GM23338 (cell line): ENCODE measurements at regions not wholly inside any gene's neighbourhood (a gene's known extent, or its start where the extent isn't known, plus 50 kb on each side); places are given as distances from the start of the nearest gene placed in this dataset.

Source experiments
- ATAC-seq: fragments of 200-7000 bp; cut with Tn5 transposase; 3 replicates; pipeline ENCODE4 v1.9.1; 2020
- DNase-seq: peaks from one replicate; pipeline ENCODE4 v3.0.0-alpha.2; 2015; ENCODE audit warnings: low spot score
- H2AFZ ChIP-seq: fragments of 200-600 bp; sonication (generic); 2 replicates; pipeline ENCODE4 v1.8.0; 2016; ENCODE audit warnings: antibody characterized with exemption, mild to moderate bottlenecking, moderate library complexity
- H3F3A ChIP-seq: fragments of 200-600 bp; sonication (generic); replicated peaks from 2 replicates; pipeline ENCODE4 v1.8.0; 2017; ENCODE audit warnings: antibody characterized with exemption, mixed run types, low read depth
- H3K27ac ChIP-seq: fragments of 200-600 bp; sonication (generic); 2 replicates; pipeline ENCODE4 v1.6.1; 2016; ENCODE audit warnings: low read depth
- H3K27me3 ChIP-seq: fragments of 200-600 bp; sonication (generic); 2 replicates; pipeline ENCODE4 v1.8.0; 2016; ENCODE audit warnings: mild to moderate bottlenecking, mixed run types, moderate library complexity; ENCODE audit not compliant: insufficient read depth
- H3K36me3 ChIP-seq: fragments of 200-600 bp; sonication (generic); 2 replicates; pipeline ENCODE4 v1.8.0; 2016; ENCODE audit warnings: mild to moderate bottlenecking; ENCODE audit not compliant: insufficient read depth
- H3K4me1 ChIP-seq: fragments of 200-600 bp; sonication (generic); 2 replicates; pipeline ENCODE4 v1.8.0; 2016; ENCODE audit warnings: mild to moderate bottlenecking, moderate library complexity; ENCODE audit not compliant: insufficient read depth
- H3K4me2 ChIP-seq: fragments of 200-600 bp; sonication (generic); 2 replicates; pipeline ENCODE4 v1.7.1; 2017; ENCODE audit warnings: mixed run types
- H3K4me3 ChIP-seq: fragments of 200-600 bp; sonication (generic); 2 replicates; pipeline ENCODE4 v1.6.1; 2016; ENCODE audit warnings: mixed run types
- H3K79me2 ChIP-seq: fragments of 200-600 bp; sonication (generic); replicated peaks from 2 replicates; pipeline ENCODE4 v1.8.0; 2017; ENCODE audit warnings: mild to moderate bottlenecking; ENCODE audit not compliant: insufficient read depth
- H3K9me2 ChIP-seq: fragments of 200-600 bp; sonication (generic); 2 replicates; pipeline ENCODE4 v1.8.0; 2017; ENCODE audit not compliant: insufficient read depth
- H4K20me1 ChIP-seq: fragments of 200-600 bp; sonication (generic); replicated peaks from 2 replicates; pipeline ENCODE4 v1.8.0; 2017; ENCODE audit warnings: mild to moderate bottlenecking; ENCODE audit not compliant: insufficient read depth
- H3K27ac Mint-ChIP-seq: 2 replicates; pipeline ENCODE4 v1.8.0; 2020; ENCODE audit warnings: inconsistent platforms, mild to moderate bottlenecking, moderate library complexity, mixed read lengths
- H3K27me3 Mint-ChIP-seq: 3 replicates; pipeline ENCODE4 v1.8.0; 2022; ENCODE audit warnings: low read depth, mild to moderate bottlenecking, moderate library complexity, mixed read lengths, inconsistent platforms; ENCODE audit not compliant: insufficient read depth, poor library complexity
- H3K36me3 Mint-ChIP-seq: 3 replicates; pipeline ENCODE4 v1.8.0; 2021; ENCODE audit warnings: low read depth, mild to moderate bottlenecking, inconsistent platforms, moderate library complexity, mixed read lengths
- H3K4me1 Mint-ChIP-seq: 3 replicates; pipeline ENCODE4 v1.8.0; 2020; ENCODE audit warnings: mild to moderate bottlenecking, inconsistent platforms, mixed read lengths
- H3K4me3 Mint-ChIP-seq: 3 replicates; pipeline ENCODE4 v1.8.0; 2021; ENCODE audit warnings: moderate library complexity, mild to moderate bottlenecking, inconsistent platforms, mixed read lengths
- H3K9me3 Mint-ChIP-seq: 3 replicates; pipeline ENCODE4 v1.8.0; 2020; ENCODE audit warnings: moderate library complexity, mild to moderate bottlenecking, inconsistent platforms, mixed read lengths
- CREB1 ChIP-seq: fragments of 250-450 bp; sonication (Bioruptor Pico); IDR thresholded peaks from 2 replicates; pipeline ENCODE4 v1.5.0; 2020; ENCODE audit warnings: low read depth, mild to moderate bottlenecking, moderate library complexity
- CTCF ChIP-seq, 2 experiments: fragments of 200-600 bp in 1 of 2; sonication (generic) in 1 of 2; conservative IDR thresholded peaks; 2 replicates each; pipeline versions ENCODE4 v1.5.1 to v1.6.1; 2016 to 2017; ENCODE audit warnings: antibody characterized with exemption in 2 of 2, low read depth in 2 of 2, mild to moderate bottlenecking in 2 of 2, moderate library complexity in 1 of 2
- EZH2 ChIP-seq: fragments of 200-600 bp; sonication (generic); IDR thresholded peaks from one replicate; pipeline ENCODE4 v1.8.0; 2017; ENCODE audit warnings: antibody characterized with exemption, mild to moderate bottlenecking, low read depth; ENCODE audit not compliant: unreplicated experiment
- EZH2phosphoT487 ChIP-seq: fragments of 200-600 bp; sonication (generic); IDR thresholded peaks from one replicate; pipeline ENCODE4 v1.8.1; 2018; ENCODE audit warnings: antibody characterized with exemption; ENCODE audit not compliant: unreplicated experiment
- JUNB ChIP-seq: IDR thresholded peaks from one replicate; pipeline ENCODE4 v1.6.1; 2016; ENCODE audit warnings: antibody characterized with exemption; ENCODE audit not compliant: unreplicated experiment
- NANOG ChIP-seq: IDR thresholded peaks from 2 replicates; pipeline ENCODE4 v1.6.1; 2016; ENCODE audit warnings: antibody characterized with exemption, borderline replicate concordance
- POLR2AphosphoS5 ChIP-seq: IDR thresholded peaks from 2 replicates; pipeline ENCODE4 v1.6.1; 2016; ENCODE audit warnings: antibody characterized with exemption, low read depth
- STAT1 ChIP-seq: IDR thresholded peaks from one replicate; pipeline ENCODE4 v1.6.1; 2016; ENCODE audit warnings: antibody characterized with exemption; ENCODE audit not compliant: unreplicated experiment
- ZNF114 ChIP-seq: fragments of 250-450 bp; sonication (Bioruptor Pico); IDR thresholded peaks from 2 replicates; pipeline ENCODE4 v1.5.0; 2020; ENCODE audit warnings: mild to moderate bottlenecking, moderate library complexity
- ZNF331 ChIP-seq: fragments of 250-450 bp; sonication (Bioruptor Pico); IDR thresholded peaks from 2 replicates; pipeline ENCODE4 v1.5.0; 2020; ENCODE audit warnings: low read depth, mild to moderate bottlenecking, moderate library complexity
- TF ChIP-seq, protein P1 (sequence below): IDR thresholded peaks from one replicate; pipeline ENCODE4 v1.6.1; 2018; ENCODE audit warnings: antibody characterized with exemption; ENCODE audit not compliant: unreplicated experiment
- TF ChIP-seq, protein P2 (sequence below): IDR thresholded peaks from 2 replicates; pipeline ENCODE4 v1.6.1; 2016; ENCODE audit warnings: antibody characterized with exemption

DNA sequence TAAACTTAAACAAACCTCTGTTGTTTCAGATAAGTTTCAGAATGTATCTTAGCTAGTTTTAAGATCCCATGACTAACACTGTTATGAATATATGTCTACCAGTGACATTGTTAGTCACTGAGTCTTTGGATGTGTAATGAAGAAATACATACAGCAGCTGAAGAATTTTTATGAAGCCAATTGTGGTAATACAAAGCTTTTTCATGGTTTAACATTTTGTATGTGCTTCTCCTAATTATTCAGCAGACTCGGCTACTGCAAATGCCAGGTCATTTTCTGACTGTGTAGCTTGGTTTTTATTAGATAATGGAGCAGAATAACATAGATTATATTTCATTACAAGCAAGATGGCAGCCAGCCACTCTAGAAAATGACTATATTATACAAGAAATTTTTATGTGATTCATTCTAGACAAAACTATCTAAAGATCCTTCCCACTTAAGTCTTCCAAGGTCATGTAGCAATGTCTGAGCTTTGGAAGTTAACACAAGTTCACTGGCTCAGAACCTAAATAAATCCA is 147.8 kb downstream of the TNFSF18 start (continued):
- TF ChIP-seq, protein P1, sequence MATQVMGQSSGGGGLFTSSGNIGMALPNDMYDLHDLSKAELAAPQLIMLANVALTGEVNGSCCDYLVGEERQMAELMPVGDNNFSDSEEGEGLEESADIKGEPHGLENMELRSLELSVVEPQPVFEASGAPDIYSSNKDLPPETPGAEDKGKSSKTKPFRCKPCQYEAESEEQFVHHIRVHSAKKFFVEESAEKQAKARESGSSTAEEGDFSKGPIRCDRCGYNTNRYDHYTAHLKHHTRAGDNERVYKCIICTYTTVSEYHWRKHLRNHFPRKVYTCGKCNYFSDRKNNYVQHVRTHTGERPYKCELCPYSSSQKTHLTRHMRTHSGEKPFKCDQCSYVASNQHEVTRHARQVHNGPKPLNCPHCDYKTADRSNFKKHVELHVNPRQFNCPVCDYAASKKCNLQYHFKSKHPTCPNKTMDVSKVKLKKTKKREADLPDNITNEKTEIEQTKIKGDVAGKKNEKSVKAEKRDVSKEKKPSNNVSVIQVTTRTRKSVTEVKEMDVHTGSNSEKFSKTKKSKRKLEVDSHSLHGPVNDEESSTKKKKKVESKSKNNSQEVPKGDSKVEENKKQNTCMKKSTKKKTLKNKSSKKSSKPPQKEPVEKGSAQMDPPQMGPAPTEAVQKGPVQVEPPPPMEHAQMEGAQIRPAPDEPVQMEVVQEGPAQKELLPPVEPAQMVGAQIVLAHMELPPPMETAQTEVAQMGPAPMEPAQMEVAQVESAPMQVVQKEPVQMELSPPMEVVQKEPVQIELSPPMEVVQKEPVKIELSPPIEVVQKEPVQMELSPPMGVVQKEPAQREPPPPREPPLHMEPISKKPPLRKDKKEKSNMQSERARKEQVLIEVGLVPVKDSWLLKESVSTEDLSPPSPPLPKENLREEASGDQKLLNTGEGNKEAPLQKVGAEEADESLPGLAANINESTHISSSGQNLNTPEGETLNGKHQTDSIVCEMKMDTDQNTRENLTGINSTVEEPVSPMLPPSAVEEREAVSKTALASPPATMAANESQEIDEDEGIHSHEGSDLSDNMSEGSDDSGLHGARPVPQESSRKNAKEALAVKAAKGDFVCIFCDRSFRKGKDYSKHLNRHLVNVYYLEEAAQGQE = no peak
- TF ChIP-seq EZH2phosphoT487 (no peak), EZH2 (no peak), ZNF114 (CRISPR knock-in tag) (no peak), CREB1 (CRISPR knock-in tag) (no peak), POLR2AphosphoS5 (no peak), NANOG (no peak), CTCF (conservative IDR thresholded peaks at IDR 0.05; ENCODE audit: low read depth in 2 of 2) (no peak), ZNF331 (CRISPR knock-in tag) (no peak)

- Mint-ChIP-seq H3K4me3 (no peak overlapping the region), H3K27me3 (peaks cover 7% of the 10 kb centered on the region), H3K9me3 (peaks cover 11% of the 10 kb centered on the region; the same call in 2 of the 3 replicates), H3K27ac (no peak overlapping the region), H3K4me1 (no peaks in the 10 kb centered on the region; the same call in 2 of the 3 replicates), H3K36me3 (peaks cover 4% of the 10 kb centered on the region; the same call in 1 of the 3 replicates)
- H3K4me1 ChIP-seq = no peaks in the 10 kb centered on the region
- H2AFZ ChIP-seq = no peak overlapping the region
- DNase-seq (no peak), ATAC-seq (no peak)
- no peaks in the 10 kb centered on the region for H3K36me3 ChIP-seq
- H3K4me2 ChIP-seq = no peak overlapping the region
- H3K27ac ChIP-seq = no peak overlapping the region
- no peaks in the 10 kb centered on the region for H3K27me3 ChIP-seq
- peaks cover 11% of the 10 kb centered on the region; the same call in 1 of the 2 replicates for H3K9me2 ChIP-seq
- H3K4me3 ChIP-seq = no peak overlapping the region
- no peaks in the 10 kb centered on the region for H4K20me1 ChIP-seq
- H3K79me2 ChIP-seq = no peaks in the 10 kb centered on the region
- no peaks in the 10 kb centered on the region for H3F3A ChIP-seq
- TF ChIP-seq ZNF114 (CRISPR knock-in tag) (no peak), CTCF (conservative IDR thresholded peaks at IDR 0.05; ENCODE audit: low read depth in 2 of 2) (no peak), STAT1 (no peak), EZH2phosphoT487 (no peak), EZH2 (no peak), ZNF331 (CRISPR knock-in tag) (no peak), JUNB (no peak), CREB1 (CRISPR knock-in tag) (no peak), NANOG (no peak), POLR2AphosphoS5 (no peak)
- TF ChIP-seq, protein P2, sequence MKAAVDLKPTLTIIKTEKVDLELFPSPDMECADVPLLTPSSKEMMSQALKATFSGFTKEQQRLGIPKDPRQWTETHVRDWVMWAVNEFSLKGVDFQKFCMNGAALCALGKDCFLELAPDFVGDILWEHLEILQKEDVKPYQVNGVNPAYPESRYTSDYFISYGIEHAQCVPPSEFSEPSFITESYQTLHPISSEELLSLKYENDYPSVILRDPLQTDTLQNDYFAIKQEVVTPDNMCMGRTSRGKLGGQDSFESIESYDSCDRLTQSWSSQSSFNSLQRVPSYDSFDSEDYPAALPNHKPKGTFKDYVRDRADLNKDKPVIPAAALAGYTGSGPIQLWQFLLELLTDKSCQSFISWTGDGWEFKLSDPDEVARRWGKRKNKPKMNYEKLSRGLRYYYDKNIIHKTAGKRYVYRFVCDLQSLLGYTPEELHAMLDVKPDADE = no peak
- TF ChIP-seq, protein P1 = no peak
Measured at GRCh38 chr1:172903581-172904220, 147.0 kb downstream of the TNFSF18 start.
